Fibroblast of lung (primary cell): ENCODE measurements at regions not wholly inside any gene's neighbourhood (a gene's known extent, or its start where the extent isn't known, plus 50 kb on each side); places are given as distances from the start of the nearest gene placed in this dataset.

Experiments used
- EZH2 ChIP-seq: IDR thresholded peaks from 2 replicates; pipeline ENCODE4 v1.5.1; 2012; ENCODE audit warnings: low read length, control low read depth, mild to moderate bottlenecking; ENCODE audit errors: missing control alignments
- TF ChIP-seq, protein P1 (sequence below), 2 donors: IDR thresholded peaks in 1 of 2; conservative IDR thresholded peaks in 1 of 2; 1 replicate in 1 of 2; 2 replicates in 1 of 2; pipeline ENCODE4 v1.5.1; 2011 to 2012; ENCODE audit warnings: low read length in 2 of 2, control low read depth in 1 of 2, inconsistent platforms in 1 of 2, low read depth in 1 of 2, mild to moderate bottlenecking in 1 of 2

- TF ChIP-seq, protein P1, sequence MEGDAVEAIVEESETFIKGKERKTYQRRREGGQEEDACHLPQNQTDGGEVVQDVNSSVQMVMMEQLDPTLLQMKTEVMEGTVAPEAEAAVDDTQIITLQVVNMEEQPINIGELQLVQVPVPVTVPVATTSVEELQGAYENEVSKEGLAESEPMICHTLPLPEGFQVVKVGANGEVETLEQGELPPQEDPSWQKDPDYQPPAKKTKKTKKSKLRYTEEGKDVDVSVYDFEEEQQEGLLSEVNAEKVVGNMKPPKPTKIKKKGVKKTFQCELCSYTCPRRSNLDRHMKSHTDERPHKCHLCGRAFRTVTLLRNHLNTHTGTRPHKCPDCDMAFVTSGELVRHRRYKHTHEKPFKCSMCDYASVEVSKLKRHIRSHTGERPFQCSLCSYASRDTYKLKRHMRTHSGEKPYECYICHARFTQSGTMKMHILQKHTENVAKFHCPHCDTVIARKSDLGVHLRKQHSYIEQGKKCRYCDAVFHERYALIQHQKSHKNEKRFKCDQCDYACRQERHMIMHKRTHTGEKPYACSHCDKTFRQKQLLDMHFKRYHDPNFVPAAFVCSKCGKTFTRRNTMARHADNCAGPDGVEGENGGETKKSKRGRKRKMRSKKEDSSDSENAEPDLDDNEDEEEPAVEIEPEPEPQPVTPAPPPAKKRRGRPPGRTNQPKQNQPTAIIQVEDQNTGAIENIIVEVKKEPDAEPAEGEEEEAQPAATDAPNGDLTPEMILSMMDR (conservative IDR thresholded peaks at IDR 0.05 in 1 of 2, IDR thresholded peaks at IDR 0.05 in 1 of 2; ENCODE audit: low read depth in 1 of 2, low read length in 2 of 2): no peak
- TF ChIP-seq EZH2: no peak
Observed at GRCh38 chr7:80374321-80374720, 137.5 kb downstream of the GNAT3 start.
